HEK293 (cell line): ENCODE measurements at regions not wholly inside any gene's neighbourhood (a gene's known extent, or its start where the extent isn't known, plus 50 kb on each side); places are given as distances from the start of the nearest gene placed in this dataset.

ENCODE experiments used
- CTCF ChIA-PET: fragments of 350-600 bp; formaldehyde crosslinking; extraction: SDS; loops from one replicate; lab custom pipeline; 2021; ENCODE audit warnings: antibody characterized with exemption; lab: Yijun Ruan, JAX
- POLR2A ChIA-PET: fragments of 300-600 bp; formaldehyde crosslinking; extraction: SDS; loops from one replicate; lab custom pipeline; 2020; ENCODE audit warnings: antibody characterized with exemption, inconsistent platforms; lab: Yijun Ruan, JAX
- H3K27ac ChIP-seq: fragments of 200-500 bp; sonication (Bioruptor generic); 2 replicates; pipeline ENCODE4 v1.5.1; 2014; ENCODE audit warnings: low read depth, low read length, control low read depth, inconsistent platforms; ENCODE audit errors: extremely low read depth
- H3K36me3 ChIP-seq, 2 experiments: fragments of 200-500 bp in 1 of 2; sonication (Bioruptor generic) in 1 of 2; 1 replicate in 1 of 2; 2 replicates in 1 of 2; pipeline ENCODE4 v1.5.1; 2014 to 2017; ENCODE audit warnings: inconsistent platforms in 2 of 2, low read length in 2 of 2; ENCODE audit not compliant: control insufficient read depth in 2 of 2, insufficient read depth in 1 of 2
- H3K4me1 ChIP-seq: fragments of 200-500 bp; sonication (Bioruptor generic); 2 replicates; pipeline ENCODE4 v1.5.1; 2014; ENCODE audit warnings: mild to moderate bottlenecking, low read length, inconsistent platforms; ENCODE audit not compliant: control insufficient read depth, insufficient read depth
- H3K4me3 ChIP-seq: 2 replicates; pipeline ENCODE4 v1.5.1; 2011; ENCODE audit warnings: low read depth, mild to moderate bottlenecking, control low read depth, low read length, moderate library complexity
- H3K9me3 ChIP-seq: fragments of 200-500 bp; sonication (Bioruptor generic); 2 replicates; pipeline ENCODE4 v1.5.1; 2014; ENCODE audit warnings: low read depth, low read length, inconsistent platforms; ENCODE audit not compliant: control insufficient read depth, insufficient read depth
- MEIS1 ChIP-seq: sonication (generic); formaldehyde crosslinking; IDR thresholded peaks from 2 replicates; pipeline ENCODE4 v1.8.1; 2022; ENCODE audit warnings: missing genetic modification reagents, mild to moderate bottlenecking, borderline replicate concordance
- PBX3 ChIP-seq: sonication (generic); formaldehyde crosslinking; IDR thresholded peaks from 2 replicates; pipeline ENCODE4 v1.8.1; 2022; ENCODE audit warnings: mild to moderate bottlenecking, moderate library complexity, missing genetic modification reagents
- SP3 ChIP-seq: fragments of 450-650 bp; formaldehyde crosslinking; IDR thresholded peaks from 2 replicates; pipeline ENCODE4 v1.5.1; 2016; ENCODE audit warnings: missing biosample characterization, missing genetic modification characterization
- TCF7L2 ChIP-seq: IDR thresholded peaks from 2 replicates; pipeline ENCODE4 v1.6.1; 2011; ENCODE audit warnings: low read depth, mild to moderate bottlenecking, inconsistent platforms, low read length, moderate library complexity, borderline replicate concordance
- ZBTB11 ChIP-seq: fragments of 450-650 bp; formaldehyde crosslinking; conservative IDR thresholded peaks from 2 replicates; pipeline ENCODE4 v1.5.1; 2016; ENCODE audit warnings: low read depth, missing biosample characterization, missing genetic modification characterization
- ZNF175 ChIP-seq: fragments of 450-650 bp; formaldehyde crosslinking; IDR thresholded peaks from 2 replicates; pipeline ENCODE4 v1.5.1; 2016; ENCODE audit warnings: missing biosample characterization, missing genetic modification characterization
- ZNF19 ChIP-seq: fragments of 450-650 bp; formaldehyde crosslinking; IDR thresholded peaks from 2 replicates; pipeline ENCODE4; 2016; ENCODE audit warnings: missing biosample characterization, missing genetic modification characterization, low read depth
- ZNF221 ChIP-seq: fragments of 450-650 bp; formaldehyde crosslinking; IDR thresholded peaks from 2 replicates; pipeline ENCODE4 v1.5.1; 2017; ENCODE audit warnings: missing biosample characterization, missing genetic modification characterization, borderline replicate concordance
- ZNF248 ChIP-seq: fragments of 450-650 bp; formaldehyde crosslinking; IDR thresholded peaks from 2 replicates; pipeline ENCODE4 v1.5.1; 2017; ENCODE audit warnings: missing biosample characterization, missing genetic modification characterization
- ZNF266 ChIP-seq: fragments of 450-650 bp; formaldehyde crosslinking; IDR thresholded peaks from 2 replicates; pipeline ENCODE4 v1.5.1; 2016; ENCODE audit warnings: missing biosample characterization, missing genetic modification characterization, low read depth
- ZNF549 ChIP-seq: fragments of 450-650 bp; IDR thresholded peaks from 2 replicates; pipeline ENCODE4 v1.5.1; 2018; ENCODE audit warnings: missing biosample characterization, missing genetic modification characterization, mild to moderate bottlenecking, inconsistent platforms, moderate library complexity
- ZNF677 ChIP-seq: fragments of 450-650 bp; IDR thresholded peaks from 2 replicates; pipeline ENCODE4 v1.5.0; 2018; ENCODE audit warnings: missing biosample characterization, mild to moderate bottlenecking, missing genetic modification characterization, moderate library complexity
- ZNF837 ChIP-seq: fragments of 450-650 bp; formaldehyde crosslinking; IDR thresholded peaks from 2 replicates; pipeline ENCODE4 v1.5.1; 2016; ENCODE audit warnings: missing biosample characterization, missing genetic modification characterization
- ZSCAN30 ChIP-seq: fragments of 450-650 bp; IDR thresholded peaks from 2 replicates; pipeline ENCODE4 v1.5.1; 2018; ENCODE audit warnings: missing biosample characterization, mild to moderate bottlenecking, missing genetic modification characterization, moderate library complexity
- TF ChIP-seq, protein P1 (sequence below): fragments of 450-650 bp; formaldehyde crosslinking; optimal IDR thresholded peaks from 2 replicates; pipeline ENCODE3; 2016; ENCODE audit warnings: missing biosample characterization, mild to moderate bottlenecking, missing genetic modification characterization
- TF ChIP-seq, protein P2 (sequence below): IDR thresholded peaks from 2 replicates; pipeline ENCODE4 v1.6.1; 2011; ENCODE audit warnings: mild to moderate bottlenecking, low read depth, low read length, borderline replicate concordance
- TF ChIP-seq, protein P3 (sequence below): fragments of 450-650 bp; IDR thresholded peaks from 2 replicates; pipeline ENCODE4 v1.5.1; 2018; ENCODE audit warnings: missing biosample characterization, missing genetic modification characterization

DNA sequence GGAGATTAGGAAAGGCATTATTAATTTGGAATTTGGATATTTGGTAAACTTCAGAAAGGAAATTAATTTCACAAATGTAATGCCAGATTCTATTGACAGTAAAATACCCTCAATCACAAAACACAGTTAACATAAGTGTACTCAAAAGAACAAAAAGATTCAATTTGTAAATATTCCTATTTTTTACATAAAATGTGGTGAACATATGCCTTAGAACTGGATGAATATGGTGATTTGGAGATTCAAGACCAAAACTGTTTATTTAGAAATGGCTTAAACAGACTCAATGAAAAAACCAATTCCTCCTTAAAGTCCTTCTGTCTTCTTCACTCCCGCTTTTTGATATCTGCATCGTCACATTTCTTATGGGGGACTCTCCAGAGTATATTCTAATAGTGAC lies 417.6 kb upstream of the TENM3 start (continued):
- no peak for TF ChIP-seq ZBTB11
- TF ChIP-seq, protein P1, sequence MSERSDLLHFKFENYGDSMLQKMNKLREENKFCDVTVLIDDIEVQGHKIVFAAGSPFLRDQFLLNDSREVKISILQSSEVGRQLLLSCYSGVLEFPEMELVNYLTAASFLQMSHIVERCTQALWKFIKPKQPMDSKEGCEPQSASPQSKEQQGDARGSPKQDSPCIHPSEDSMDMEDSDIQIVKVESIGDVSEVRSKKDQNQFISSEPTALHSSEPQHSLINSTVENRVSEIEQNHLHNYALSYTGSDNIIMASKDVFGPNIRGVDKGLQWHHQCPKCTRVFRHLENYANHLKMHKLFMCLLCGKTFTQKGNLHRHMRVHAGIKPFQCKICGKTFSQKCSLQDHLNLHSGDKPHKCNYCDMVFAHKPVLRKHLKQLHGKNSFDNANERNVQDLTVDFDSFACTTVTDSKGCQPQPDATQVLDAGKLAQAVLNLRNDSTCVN (tag by site-specific recombination), result no peak
- TF ChIP-seq, all 188 proteins: peak for 0

GRCh38 chr4:181827246-181827645 lies 416.0 kb upstream of the TENM3 start:
- Histone ChIP-seq H3K4me1 (peaks cover 6% of the 10 kb centered on the region), H3K9me3 (no peaks in the 10 kb centered on the region), H3K27ac (no peak overlapping the region), H3K36me3 (no peaks in the 10 kb centered on the region), H3K4me3 (no peak overlapping the region)
- ChIA-PET CTCF (no interaction called here), POLR2A (no interaction called here)
- TF ChIP-seq ZNF221 (tag by site-specific recombination), result no peak
- TF ChIP-seq ZNF837 (tag by site-specific recombination), result no peak
- no peak for TF ChIP-seq ZNF175 (tag by site-specific recombination)
- TF ChIP-seq ZSCAN30 (tag by site-specific recombination), result no peak
- no peak for TF ChIP-seq MEIS1
- TF ChIP-seq ZNF677, result no peak
- TF ChIP-seq SP3 (tag by site-specific recombination), result no peak
- no peak for TF ChIP-seq ZNF549 (tag by site-specific recombination)
- TF ChIP-seq ZNF19 (tag by site-specific recombination), result no peak
- no peak for TF ChIP-seq TCF7L2
- TF ChIP-seq, protein P2, sequence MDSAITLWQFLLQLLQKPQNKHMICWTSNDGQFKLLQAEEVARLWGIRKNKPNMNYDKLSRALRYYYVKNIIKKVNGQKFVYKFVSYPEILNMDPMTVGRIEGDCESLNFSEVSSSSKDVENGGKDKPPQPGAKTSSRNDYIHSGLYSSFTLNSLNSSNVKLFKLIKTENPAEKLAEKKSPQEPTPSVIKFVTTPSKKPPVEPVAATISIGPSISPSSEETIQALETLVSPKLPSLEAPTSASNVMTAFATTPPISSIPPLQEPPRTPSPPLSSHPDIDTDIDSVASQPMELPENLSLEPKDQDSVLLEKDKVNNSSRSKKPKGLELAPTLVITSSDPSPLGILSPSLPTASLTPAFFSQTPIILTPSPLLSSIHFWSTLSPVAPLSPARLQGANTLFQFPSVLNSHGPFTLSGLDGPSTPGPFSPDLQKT, result no peak
- no peak for TF ChIP-seq PBX3 (CRISPR knock-in tag)
- TF ChIP-seq ZNF248, result no peak
- TF ChIP-seq ZNF266, result no peak
- TF ChIP-seq, protein P3, sequence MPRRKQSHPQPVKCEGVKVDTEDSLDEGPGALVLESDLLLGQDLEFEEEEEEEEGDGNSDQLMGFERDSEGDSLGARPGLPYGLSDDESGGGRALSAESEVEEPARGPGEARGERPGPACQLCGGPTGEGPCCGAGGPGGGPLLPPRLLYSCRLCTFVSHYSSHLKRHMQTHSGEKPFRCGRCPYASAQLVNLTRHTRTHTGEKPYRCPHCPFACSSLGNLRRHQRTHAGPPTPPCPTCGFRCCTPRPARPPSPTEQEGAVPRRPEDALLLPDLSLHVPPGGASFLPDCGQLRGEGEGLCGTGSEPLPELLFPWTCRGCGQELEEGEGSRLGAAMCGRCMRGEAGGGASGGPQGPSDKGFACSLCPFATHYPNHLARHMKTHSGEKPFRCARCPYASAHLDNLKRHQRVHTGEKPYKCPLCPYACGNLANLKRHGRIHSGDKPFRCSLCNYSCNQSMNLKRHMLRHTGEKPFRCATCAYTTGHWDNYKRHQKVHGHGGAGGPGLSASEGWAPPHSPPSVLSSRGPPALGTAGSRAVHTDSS, result no peak
